Thoracic aorta (tissue), 2 donors: ENCODE measurements at regions not wholly inside any gene's neighbourhood (a gene's known extent, or its start where the extent isn't known, plus 50 kb on each side); places are given as distances from the start of the nearest gene placed in this dataset.

Source experiments
- ATAC-seq: fragments of 150-250 bp; one replicate; pipeline ENCODE4 v1.8.0; 2017; ENCODE audit warnings: low read depth; ENCODE audit not compliant: insufficient number of reproducible peaks, low FRiP score
- DNase-seq: peaks from one replicate; pipeline ENCODE4 v3.0.0-alpha.2; 2020; ENCODE audit warnings: low spot score
- H3K27ac ChIP-seq, 2 donors: fragments of 200-600 bp; sonication (generic); 1 replicate in 1 of 2; 2 replicates in 1 of 2; pipeline ENCODE4 v1.5.1; 2016; ENCODE audit warnings: mild to moderate bottlenecking in 2 of 2, moderate library complexity in 2 of 2
- H3K27me3 ChIP-seq: fragments of 200-600 bp; sonication (generic); replicated peaks from 2 replicates; pipeline ENCODE4 v1.6.0; 2016; ENCODE audit warnings: mild to moderate bottlenecking; ENCODE audit not compliant: insufficient read depth
- H3K36me3 ChIP-seq: fragments of 200-600 bp; sonication (generic); one replicate; pipeline ENCODE4 v1.5.1; 2016
- H3K4me1 ChIP-seq, 2 donors: fragments of 200-600 bp; sonication (generic); 1 replicate in 1 of 2; 2 replicates in 1 of 2; pipeline versions ENCODE4 v1.5.1 to v1.6.0; 2016; ENCODE audit warnings: low read depth in 2 of 2, mild to moderate bottlenecking in 1 of 2; ENCODE audit not compliant: control insufficient read depth in 1 of 2
- H3K4me3 ChIP-seq: fragments of 200-600 bp; sonication (generic); 2 replicates; pipeline ENCODE4 v1.5.1; 2016; ENCODE audit warnings: mild to moderate bottlenecking
- H3K9me3 ChIP-seq: fragments of 200-600 bp; sonication (generic); 2 replicates; pipeline ENCODE4 v1.5.1; 2016
- CTCF ChIP-seq: fragments of 200-600 bp; sonication (generic); IDR thresholded peaks from one replicate; pipeline ENCODE4 v1.5.1; 2019; ENCODE audit warnings: antibody characterized with exemption

GRCh38 chr11:95434489-95435057 is 203.6 kb upstream of the SESN3 start:
- ATAC-seq (no peak), DNase-seq (no peak)
- Histone ChIP-seq H3K36me3 (no peaks in the 10 kb centered on the region), H3K4me3 (no peak overlapping the region), H3K4me1 (no peaks in the 10 kb centered on the region), H3K9me3 (no peaks in the 10 kb centered on the region), H3K27me3 (no peaks in the 10 kb centered on the region), H3K27ac (no peak overlapping the region)
- no peak for TF ChIP-seq CTCF

- no peaks in the 10 kb centered on the region for H3K36me3 ChIP-seq
- no peaks in the 10 kb centered on the region for H3K9me3 ChIP-seq
- no peak for ATAC-seq
- H3K27me3 ChIP-seq = no peaks in the 10 kb centered on the region
- H3K4me1 ChIP-seq = no peaks in the 10 kb centered on the region
- no peak for TF ChIP-seq CTCF
- no peak overlapping the region for H3K27ac ChIP-seq
- H3K4me3 ChIP-seq = no peak overlapping the region
- no peak for DNase-seq
Measured at GRCh38 chr11:95434009-95434408, 203.0 kb upstream of the SESN3 start.

- no peaks in the 10 kb centered on the region for H3K4me1 ChIP-seq
- H3K27me3 ChIP-seq = no peaks in the 10 kb centered on the region
- H3K27ac ChIP-seq = no peak overlapping the region
- H3K9me3 ChIP-seq = no peaks in the 10 kb centered on the region
- ATAC-seq = no peak
- no peaks in the 10 kb centered on the region for H3K36me3 ChIP-seq
- TF ChIP-seq CTCF = no peak
- H3K4me3 ChIP-seq = no peak overlapping the region
- no peak for DNase-seq
Measured at GRCh38 chr11:95432714-95433503, 201.9 kb upstream of the SESN3 start.

- no peaks in the 10 kb centered on the region for H3K27me3 ChIP-seq
- no peaks in the 10 kb centered on the region for H3K36me3 ChIP-seq
- DNase-seq (no peak), ATAC-seq (no peak)
- H3K4me3 ChIP-seq = no peak overlapping the region
- no peaks in the 10 kb centered on the region for H3K9me3 ChIP-seq
- TF ChIP-seq CTCF = no peak
- no peaks in the 10 kb centered on the region for H3K4me1 ChIP-seq
- no peak overlapping the region for H3K27ac ChIP-seq
Measured at GRCh38 chr11:95429376-95429907, 198.4 kb upstream of the SESN3 start.

- no peak overlapping the region for H3K4me3 ChIP-seq
- H3K4me1 ChIP-seq = no peaks in the 10 kb centered on the region
- no peaks in the 10 kb centered on the region for H3K27me3 ChIP-seq
- no peak for DNase-seq
- no peaks in the 10 kb centered on the region for H3K9me3 ChIP-seq
- no peak for ATAC-seq
- TF ChIP-seq CTCF = no peak
- no peaks in the 10 kb centered on the region for H3K36me3 ChIP-seq
- no peak overlapping the region for H3K27ac ChIP-seq
Measured at GRCh38 chr11:95426823-95427462, 195.9 kb upstream of the SESN3 start.
